ENCODE measurements at regions not wholly inside any gene's neighbourhood (a gene's known extent, or its start where the extent isn't known, plus 50 kb on each side); places are given as distances from the start of the nearest gene placed in this dataset.

GRCh38 chr14:97187916-97188315, 390.7 kb downstream of the VRK1 start:
- 77 to 83% methylated on average over 1 of the region's 2 CpGs for WGBS, 2 experiments (ENCODE audit: insufficient coverage in 1 of 2, insufficient read length in 1 of 2)
- H3K36me3 ChIP-seq (ENCODE audit: control insufficient read depth, insufficient read depth, low read length) = no peaks in the 10 kb centered on the region
- Mint-ChIP-seq H3K27me3 (ENCODE audit: insufficient read depth) (peaks cover 2% of the 10 kb centered on the region), H3K27ac (no peak overlapping the region), H3K4me1 (no peaks in the 10 kb centered on the region), H3K9me3 (peaks cover 1% of the 10 kb centered on the region), H3K36me3 (ENCODE audit: low read depth) (no peaks in the 10 kb centered on the region), H3K4me3 (no peak overlapping the region)
- H3K4me3 ChIP-seq (ENCODE audit: low read length) = no peak overlapping the region
- H3K4me1 ChIP-seq (ENCODE audit: control insufficient read depth, insufficient read depth, low read length) = no peaks in the 10 kb centered on the region
- no peak overlapping the region for H3K9ac ChIP-seq (ENCODE audit: extremely low read depth, low read length, poor library complexity, severe bottlenecking)
- DNase-seq = no peak
- no peak for TF ChIP-seq CTCF (conservative IDR thresholded peaks at IDR 0.05)
- no peak overlapping the region for H3K27ac ChIP-seq (ENCODE audit: low read depth, low read length)
- H3K27me3 ChIP-seq (ENCODE audit: control insufficient read depth, insufficient read depth, low read length, poor library complexity, severe bottlenecking) = no peaks in the 10 kb centered on the region
- no peaks in the 10 kb centered on the region for H3K9me3 ChIP-seq (ENCODE audit: control insufficient read depth, low read length)

GRCh38 chr14:97196336-97196735, 399.2 kb downstream of the VRK1 start:
- DNase-seq = no peak
- WGBS, 2 experiments (ENCODE audit: insufficient coverage in 1 of 2, insufficient read length in 1 of 2) = 91 to 100% methylated on average over 4 of the region's 4 CpGs
- Histone ChIP-seq H3K9me3 (ENCODE audit: control insufficient read depth, low read length) (no peaks in the 10 kb centered on the region), H3K27me3 (ENCODE audit: control insufficient read depth, insufficient read depth, low read length, poor library complexity, severe bottlenecking) (no peaks in the 10 kb centered on the region), H3K9ac (ENCODE audit: extremely low read depth, low read length, poor library complexity, severe bottlenecking) (no peak overlapping the region), H3K4me3 (ENCODE audit: low read length) (no peak overlapping the region), H3K27ac (ENCODE audit: low read depth, low read length) (no peak overlapping the region), H3K36me3 (ENCODE audit: control insufficient read depth, insufficient read depth, low read length) (no peaks in the 10 kb centered on the region), H3K4me1 (ENCODE audit: control insufficient read depth, insufficient read depth, low read length) (no peaks in the 10 kb centered on the region)
- Mint-ChIP-seq H3K9me3 (peaks cover 1% of the 10 kb centered on the region), H3K36me3 (ENCODE audit: low read depth) (no peaks in the 10 kb centered on the region), H3K4me1 (peaks cover 3% of the 10 kb centered on the region), H3K4me3 (no peak overlapping the region), H3K27me3 (ENCODE audit: insufficient read depth) (no peaks in the 10 kb centered on the region), H3K27ac (no peak overlapping the region)
- no peak for TF ChIP-seq CTCF (conservative IDR thresholded peaks at IDR 0.05)

GRCh38 chr14:97198813-97199212, 401.6 kb downstream of the VRK1 start:
- Mint-ChIP-seq H3K36me3 (ENCODE audit: low read depth) (no peaks in the 10 kb centered on the region), H3K27me3 (ENCODE audit: insufficient read depth) (no peaks in the 10 kb centered on the region), H3K27ac (no peak overlapping the region), H3K9me3 (no peaks in the 10 kb centered on the region), H3K4me1 (peaks cover 3% of the 10 kb centered on the region), H3K4me3 (no peak overlapping the region)
- no peak overlapping the region for H3K9ac ChIP-seq (ENCODE audit: extremely low read depth, low read length, poor library complexity, severe bottlenecking)
- no peaks in the 10 kb centered on the region for H3K27me3 ChIP-seq (ENCODE audit: control insufficient read depth, insufficient read depth, low read length, poor library complexity, severe bottlenecking)
- H3K27ac ChIP-seq (ENCODE audit: low read depth, low read length) = no peak overlapping the region
- H3K9me3 ChIP-seq (ENCODE audit: control insufficient read depth, low read length) = no peaks in the 10 kb centered on the region
- no peaks in the 10 kb centered on the region for H3K4me1 ChIP-seq (ENCODE audit: control insufficient read depth, insufficient read depth, low read length)
- DNase-seq = no peak
- no peak for TF ChIP-seq CTCF (conservative IDR thresholded peaks at IDR 0.05)
- no peak overlapping the region for H3K4me3 ChIP-seq (ENCODE audit: low read length)
- H3K36me3 ChIP-seq (ENCODE audit: control insufficient read depth, insufficient read depth, low read length) = no peaks in the 10 kb centered on the region

Data from endodermal cell (in vitro differentiated cells).